Activated CD4-positive, alpha-beta T cell treated with anti-CD3 and anti-CD28 coated beads, Interleukin-2, amount 50 U/mL, for 16 hours (primary cell): ENCODE measurements at regions not wholly inside any gene's neighbourhood (a gene's known extent, or its start where the extent isn't known, plus 50 kb on each side); places are given as distances from the start of the nearest gene placed in this dataset.
"Not testable (repeated sequence)": the region's sequence is repeated elsewhere in the genome, so short reads cannot be mapped to it uniquely, and the experiment has no call there.

ENCODE experiments used
- DNase-seq: peaks from one replicate; pipeline ENCODE4 v3.0.0-alpha.2; 2020

DNA sequence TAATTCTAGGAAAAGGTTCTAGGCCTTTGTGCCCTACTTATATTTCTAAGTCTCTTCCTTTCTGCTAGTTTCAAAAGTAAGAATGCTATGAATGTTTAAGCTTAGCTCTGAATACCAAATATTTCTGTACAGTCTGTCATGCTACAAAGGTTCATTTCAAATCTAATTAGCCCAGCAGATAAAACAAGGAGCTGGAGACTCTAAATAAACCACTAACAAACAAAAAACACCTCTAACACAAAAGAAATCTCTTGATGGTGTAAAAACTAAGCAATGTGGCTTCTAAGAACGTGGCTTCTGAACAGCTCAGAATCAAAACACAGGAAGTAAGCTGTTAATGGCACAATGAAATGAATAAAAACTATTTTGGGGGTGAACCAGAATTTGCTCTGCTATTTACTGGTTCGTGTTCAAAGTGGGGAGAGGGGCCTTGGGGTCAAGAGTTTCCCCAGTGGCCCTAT, 198.3 kb downstream of the BCAS1 start:
- no peak for DNase-seq

DNA sequence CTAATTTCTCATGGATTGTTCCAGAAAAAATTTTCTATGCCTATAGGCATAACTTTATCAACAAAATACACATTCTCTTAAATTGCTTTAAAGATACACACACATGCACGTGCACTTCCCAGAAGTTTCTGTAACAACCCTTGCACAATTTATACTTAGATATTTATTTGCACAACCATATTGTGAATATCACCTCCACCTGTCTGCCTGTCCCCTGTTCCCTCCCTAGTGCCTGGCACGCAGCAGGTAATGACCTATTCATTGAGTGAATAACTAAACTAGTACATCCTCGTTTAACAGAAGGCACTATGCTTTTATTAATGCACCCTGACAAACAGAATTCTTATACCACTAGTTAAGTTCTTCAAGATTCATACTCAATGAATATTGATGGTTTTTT, 198.9 kb downstream of the BCAS1 start:
- DNase-seq, result no peak

GRCh38 chr20:53870426-53871315, 199.7 kb downstream of the BCAS1 start:
- no peak for DNase-seq

GRCh38 chr20:53869466-53870258, 200.7 kb downstream of the BCAS1 start:
- peak; percentile 84 for DNase-seq

- no peak for DNase-seq
Observed at GRCh38 chr20:53867741-53868351, 202.5 kb downstream of the BCAS1 start.

DNA sequence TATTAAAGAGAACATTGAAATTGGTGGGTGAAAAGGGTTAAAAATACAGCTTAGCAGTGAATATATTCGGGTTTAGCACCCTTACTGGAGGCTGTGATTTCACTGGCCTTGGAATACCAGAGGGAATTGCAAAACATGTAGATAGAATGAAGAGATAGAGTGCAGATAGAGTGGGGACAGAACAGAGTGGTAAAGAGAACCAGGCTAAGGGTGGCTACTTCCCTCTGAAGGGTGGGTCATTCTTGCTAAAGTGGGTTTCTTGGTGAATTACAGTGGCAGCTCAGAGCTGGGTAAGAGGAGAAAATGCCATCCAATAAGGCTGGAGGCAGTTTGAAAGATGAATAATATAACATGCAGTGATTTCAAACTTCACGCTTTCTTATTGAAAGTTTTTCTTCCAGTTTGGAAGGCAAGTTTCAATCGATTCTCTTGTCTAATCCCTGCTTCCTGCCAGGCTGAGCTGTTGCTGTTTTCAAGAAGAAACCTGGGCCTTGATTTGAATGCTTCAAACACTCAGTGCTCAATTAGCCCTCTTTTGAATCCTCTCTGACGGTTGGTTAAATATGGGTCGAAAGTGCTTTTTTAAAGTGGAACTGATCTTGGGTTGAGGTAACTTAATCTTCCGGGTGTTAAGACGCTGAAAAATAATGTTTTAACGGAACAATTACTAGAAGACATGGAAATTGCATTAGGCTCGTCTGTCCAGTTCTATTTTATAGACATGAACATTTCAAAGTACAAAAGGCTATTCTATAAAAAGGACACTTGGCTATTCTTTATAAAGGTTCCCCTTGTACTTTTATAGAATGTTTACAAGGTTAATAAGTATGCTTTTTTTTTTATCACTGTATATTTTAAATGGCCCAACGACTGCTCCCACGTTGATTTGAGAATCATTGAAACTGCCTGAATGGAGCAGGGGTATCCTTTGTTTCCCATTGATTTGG, 203.3 kb downstream of the BCAS1 start:
- peak; percentile 46 for DNase-seq

- no peak for DNase-seq
Observed at GRCh38 chr20:53865901-53866793, 204.2 kb downstream of the BCAS1 start.

DNA sequence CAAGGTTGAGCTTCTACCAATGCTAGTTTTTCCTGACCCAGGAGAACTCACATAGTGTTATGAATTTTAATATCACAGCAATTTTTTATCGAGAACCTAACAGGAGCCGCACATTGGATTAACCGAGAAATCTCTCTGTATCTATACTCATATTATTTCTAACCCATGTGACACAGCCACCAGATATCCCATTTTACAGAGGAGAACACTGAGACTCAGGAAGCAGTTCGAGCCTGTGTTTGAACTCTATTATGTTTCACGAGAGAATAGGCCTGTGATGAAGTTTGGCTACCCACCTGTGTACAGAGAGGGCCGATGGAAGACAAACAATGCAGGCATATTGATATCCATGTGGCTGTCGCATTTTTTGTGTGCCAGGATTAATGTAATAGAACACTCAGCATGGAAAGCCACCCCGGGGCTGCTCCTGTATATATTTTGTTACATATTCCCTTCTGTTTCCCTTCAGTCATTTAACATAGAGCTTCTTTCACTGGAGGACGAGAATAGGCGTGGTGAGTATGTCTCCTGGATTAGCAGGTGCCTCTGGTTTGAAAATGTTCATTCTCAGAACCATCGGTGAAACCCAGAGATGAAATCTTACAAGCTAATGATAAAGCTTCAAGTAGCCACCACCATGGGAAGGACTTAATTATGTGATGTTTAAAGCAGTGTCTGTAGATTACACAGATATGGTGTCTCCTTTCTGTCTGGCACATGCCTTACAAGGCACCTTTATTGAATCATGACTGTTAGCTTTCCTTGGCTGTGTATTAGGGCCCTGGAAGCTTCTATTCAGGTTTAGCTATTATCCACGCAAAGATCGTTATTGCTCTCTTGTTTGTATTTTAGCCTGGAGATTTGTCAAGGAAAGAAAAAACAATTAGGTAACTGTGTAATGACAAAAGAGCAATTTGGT, 205.4 kb downstream of the BCAS1 start:
- not testable (repeated sequence) for DNase-seq

- not testable (repeated sequence) for DNase-seq
Observed at GRCh38 chr20:53863923-53864641, 206.3 kb downstream of the BCAS1 start.

- DNase-seq, result not testable (repeated sequence)
Observed at GRCh38 chr20:53863535-53863922, 206.9 kb downstream of the BCAS1 start.

DNA sequence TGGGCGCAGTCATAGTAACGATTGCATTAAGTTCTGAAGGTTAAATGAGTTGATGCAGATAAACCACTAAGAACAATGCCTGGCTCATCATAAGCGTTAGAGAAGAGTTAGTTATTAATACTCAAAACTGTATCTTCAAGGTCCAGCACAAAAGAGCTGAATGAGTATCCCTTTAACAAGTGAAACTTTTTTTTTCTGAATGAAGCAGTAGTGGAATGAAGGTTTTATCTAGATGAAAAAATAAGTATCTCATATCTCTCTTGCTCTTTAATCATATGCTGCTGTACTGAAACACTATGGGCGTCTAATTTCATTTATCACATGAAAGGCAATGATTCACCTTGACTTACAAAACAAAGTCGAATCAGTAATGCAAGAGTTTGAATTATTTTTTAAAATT, 207.4 kb downstream of the BCAS1 start:
- not testable (repeated sequence) for DNase-seq

- not testable (repeated sequence) for DNase-seq
Observed at GRCh38 chr20:53862490-53862889, 207.9 kb downstream of the BCAS1 start.

GRCh38 chr20:53862136-53862397, 208.3 kb downstream of the BCAS1 start:
- DNase-seq, result not testable (repeated sequence)

DNA sequence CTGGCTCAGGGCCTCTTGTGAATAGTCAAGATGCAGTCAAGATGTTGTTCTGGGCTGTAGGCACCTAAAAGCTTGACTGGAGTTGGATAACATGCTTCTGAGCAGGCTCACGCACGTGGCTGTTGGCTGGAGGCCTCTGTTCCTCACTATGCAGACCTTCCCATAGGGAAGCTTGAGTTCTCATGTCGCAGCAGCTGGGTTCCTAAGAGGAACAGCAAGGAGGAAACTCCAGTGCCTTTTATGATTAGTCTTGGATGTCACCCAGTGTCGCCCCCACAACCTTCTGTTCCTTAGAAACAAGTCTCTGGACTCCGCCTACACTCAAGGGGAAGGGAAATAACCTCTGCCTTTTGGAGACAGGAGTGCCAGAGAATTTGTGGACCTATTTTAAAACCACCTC, 210.7 kb downstream of the BCAS1 start:
- no peak for DNase-seq

- not testable (repeated sequence) for DNase-seq
Observed at GRCh38 chr20:53859009-53859408, 211.4 kb downstream of the BCAS1 start.

GRCh38 chr20:53858516-53858915, 211.9 kb downstream of the BCAS1 start:
- DNase-seq, result not testable (repeated sequence)

DNA sequence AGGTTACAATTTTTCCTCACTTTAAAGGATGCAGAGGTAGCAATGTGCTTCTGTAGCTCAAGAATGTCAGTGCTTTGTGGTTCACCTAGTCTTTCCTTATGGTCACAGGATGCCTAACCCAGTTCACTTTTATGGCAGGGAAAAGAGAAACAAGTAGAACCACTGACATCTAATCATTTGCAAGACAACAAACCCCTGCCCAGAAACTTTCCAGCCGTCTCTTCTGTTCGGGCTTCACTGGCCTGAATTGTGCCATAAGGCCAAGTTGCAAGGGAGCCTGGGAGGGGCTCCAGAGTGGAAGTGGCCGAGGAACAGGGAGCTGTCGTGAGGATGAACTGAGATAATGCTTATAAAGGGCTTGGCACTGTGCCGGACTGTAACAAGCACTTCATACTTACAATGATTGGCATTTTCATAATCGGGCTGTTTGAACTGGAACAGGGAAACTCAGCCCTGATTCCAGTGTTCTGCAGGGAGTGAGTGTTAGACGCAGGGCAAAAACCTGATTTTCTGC, 212.6 kb downstream of the BCAS1 start:
- DNase-seq, result no peak

GRCh38 chr20:53856300-53857295, 213.8 kb downstream of the BCAS1 start:
- DNase-seq, result no peak
